Activated CD4-positive, alpha-beta T cell treated with anti-CD3 and anti-CD28 coated beads, Interleukin-2, amount 50 U/mL, for 24 hours (primary cell): ENCODE measurements at regions not wholly inside any gene's neighbourhood (a gene's known extent, or its start where the extent isn't known, plus 50 kb on each side); places are given as distances from the start of the nearest gene placed in this dataset.
"Not testable (repeated sequence)": the region's sequence is repeated elsewhere in the genome, so short reads cannot be mapped to it uniquely, and the experiment has no call there.

ENCODE experiments used
- DNase-seq, 2 donors: peaks; one replicate each; pipeline ENCODE4 v3.0.0-alpha.2; 2020; ENCODE audit warnings: low read depth in 1 of 2, low spot score in 1 of 2

- peak in 1 of 2 donors; percentile 17 for DNase-seq
Measured at GRCh38 chr4:101730291-101731117, 60.0 kb upstream of the BANK1 start.

- DNase-seq = no peak
Measured at GRCh38 chr4:101727238-101727637, 63.3 kb upstream of the BANK1 start.

- no peak for DNase-seq
Measured at GRCh38 chr4:101724093-101724492, 66.4 kb upstream of the BANK1 start.

- DNase-seq = no peak
Measured at GRCh38 chr4:101718810-101719209, 71.7 kb upstream of the BANK1 start.

- DNase-seq = no peak
Measured at GRCh38 chr4:101711590-101712260, 78.8 kb upstream of the BANK1 start.

- no peak for DNase-seq
Measured at GRCh38 chr4:101710806-101711205, 79.7 kb upstream of the BANK1 start.

GRCh38 chr4:101708293-101709039 is 82.1 kb upstream of the BANK1 start:
- no peak for DNase-seq

- no peak for DNase-seq
Measured at GRCh38 chr4:101707596-101707995, 82.9 kb upstream of the BANK1 start.

GRCh38 chr4:101706535-101707057 is 83.9 kb upstream of the BANK1 start:
- no peak for DNase-seq

GRCh38 chr4:101701551-101701950 is 89.0 kb upstream of the BANK1 start:
- no peak for DNase-seq

- DNase-seq = no peak
Measured at GRCh38 chr4:101699441-101700124, 90.9 kb upstream of the BANK1 start.

GRCh38 chr4:101697266-101697665 is 93.3 kb upstream of the BANK1 start:
- no peak for DNase-seq

GRCh38 chr4:101696276-101697010 is 94.1 kb upstream of the BANK1 start:
- no peak for DNase-seq

GRCh38 chr4:101695176-101695575 is 95.4 kb upstream of the BANK1 start:
- DNase-seq = no peak

- not testable (repeated sequence) for DNase-seq
Measured at GRCh38 chr4:101694403-101694802, 96.1 kb upstream of the BANK1 start.

- DNase-seq = no peak
Measured at GRCh38 chr4:101693842-101694398, 96.6 kb upstream of the BANK1 start.

GRCh38 chr4:101689220-101689619 is 101.3 kb upstream of the BANK1 start:
- DNase-seq = no peak

- no peak for DNase-seq
Measured at GRCh38 chr4:101685126-101685525, 105.4 kb upstream of the BANK1 start.

GRCh38 chr4:101682946-101683345 is 107.6 kb upstream of the BANK1 start:
- DNase-seq = no peak

- DNase-seq = no peak
Measured at GRCh38 chr4:101678180-101678579, 112.3 kb upstream of the BANK1 start.
